ENCODE measurements at regions not wholly inside any gene's neighbourhood (a gene's known extent, or its start where the extent isn't known, plus 50 kb on each side); places are given as distances from the start of the nearest gene placed in this dataset.
"Not testable (repeated sequence)": the region's sequence is repeated elsewhere in the genome, so short reads cannot be mapped to it uniquely, and the experiment has no call there.

DNA sequence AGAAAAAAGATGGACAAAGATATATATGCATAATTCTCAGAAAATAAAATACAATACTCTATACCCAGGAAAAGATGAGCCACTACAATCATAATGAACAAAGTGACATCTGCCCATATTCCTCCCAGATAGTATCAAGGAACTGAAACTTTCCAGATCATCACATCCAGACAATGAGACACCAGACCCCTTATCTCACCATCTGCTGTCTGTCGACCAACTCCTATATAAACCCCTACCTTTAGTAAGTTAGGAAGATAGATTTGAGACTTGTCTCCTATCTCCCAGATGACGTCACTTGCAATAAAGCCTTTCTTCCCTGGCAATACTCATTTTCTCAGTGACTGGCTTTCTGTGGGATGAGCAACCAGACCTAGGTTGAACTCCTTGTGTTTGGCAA lies 1071.6 kb downstream of the PLOD2 start:
- no peak for DNase-seq

DNA sequence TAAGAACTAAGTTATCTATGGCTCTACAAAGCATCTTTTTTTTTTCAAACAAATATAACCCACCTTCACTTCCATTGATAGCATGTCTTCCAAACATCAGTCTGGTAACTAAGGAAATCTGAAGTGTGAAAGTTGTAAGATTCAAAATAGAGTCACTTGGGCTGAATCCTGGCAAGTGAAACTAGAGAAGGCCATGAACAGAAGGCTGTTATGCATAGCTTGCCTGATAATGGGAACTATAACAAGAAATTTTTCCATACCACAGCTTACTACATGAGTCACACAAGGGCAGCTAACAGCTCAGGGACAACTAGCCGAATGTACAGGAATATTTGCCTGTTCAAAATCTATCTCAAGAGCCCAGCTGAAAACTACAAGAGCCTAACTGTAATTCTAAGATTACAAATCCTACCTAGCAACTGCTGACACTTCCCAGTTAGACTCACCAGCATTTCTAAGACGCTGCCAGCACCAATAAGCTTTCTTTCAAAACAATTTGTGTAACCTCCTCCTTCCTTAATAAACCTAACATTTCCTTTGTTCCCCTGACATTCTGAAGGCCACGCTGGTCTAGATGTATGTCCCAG lies 1066.5 kb downstream of the PLOD2 start:
- DNase-seq: no peak

DNA sequence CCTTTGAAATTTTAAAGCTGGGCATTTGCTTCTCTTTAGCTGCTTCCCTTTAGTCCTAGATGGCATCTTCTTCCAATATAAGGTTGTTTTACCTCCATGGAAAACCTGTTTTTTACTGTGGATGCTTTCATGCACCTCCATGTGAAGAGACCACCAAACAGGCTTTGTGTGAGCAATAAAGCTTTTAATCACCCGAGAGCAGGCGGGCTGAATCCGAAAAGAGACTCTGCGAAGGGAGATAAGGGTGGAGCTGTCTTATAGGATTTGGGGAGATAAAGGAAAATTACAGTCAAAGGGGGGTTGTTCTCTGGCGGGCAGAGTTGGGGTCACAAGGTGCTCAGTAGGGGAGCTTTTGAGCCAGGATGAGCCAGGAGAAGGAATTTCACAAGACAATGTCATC lies 1049.8 kb downstream of the PLOD2 start:
- DNase-seq: not testable (repeated sequence)

DNA sequence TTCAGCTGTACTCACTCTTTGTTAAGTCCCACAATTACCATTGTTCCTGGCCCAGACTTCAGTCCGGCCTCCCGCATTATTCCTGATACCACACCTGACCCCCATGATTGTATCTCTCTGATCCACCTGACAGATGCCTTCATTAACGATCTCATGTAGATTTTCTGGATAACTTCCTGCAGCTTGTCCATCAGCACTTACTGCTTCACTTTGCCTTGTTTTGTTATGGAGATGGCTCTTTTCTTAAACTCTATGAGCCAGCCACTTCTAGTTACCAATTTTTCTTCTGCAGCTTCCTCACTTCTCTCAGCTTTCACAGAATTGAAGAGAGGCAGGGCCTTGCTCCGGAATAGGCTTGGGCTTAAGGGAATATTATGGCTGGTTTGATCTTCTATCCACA lies 1044.2 kb downstream of the PLOD2 start:
- no peak for DNase-seq

DNA sequence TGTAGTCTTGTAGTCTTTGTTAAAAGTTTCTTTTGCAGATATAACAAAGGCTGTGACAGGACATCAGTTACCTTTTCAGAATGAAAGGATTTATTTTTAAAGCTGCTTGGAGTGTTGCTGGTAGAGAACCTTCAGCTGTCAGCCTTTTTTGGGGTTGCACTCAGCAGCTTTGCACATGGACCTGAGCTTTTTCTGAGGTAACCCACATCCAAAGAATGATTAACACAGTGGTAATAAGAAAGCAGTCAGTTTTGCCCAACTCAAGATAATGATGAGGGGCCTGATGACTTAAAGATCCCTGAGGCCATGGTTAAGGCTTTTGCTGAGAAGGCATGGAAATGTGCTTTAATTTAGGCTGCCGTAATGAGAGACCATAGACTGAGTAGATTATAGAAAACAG lies 1042.7 kb downstream of the PLOD2 start:
- no peak for DNase-seq

DNA sequence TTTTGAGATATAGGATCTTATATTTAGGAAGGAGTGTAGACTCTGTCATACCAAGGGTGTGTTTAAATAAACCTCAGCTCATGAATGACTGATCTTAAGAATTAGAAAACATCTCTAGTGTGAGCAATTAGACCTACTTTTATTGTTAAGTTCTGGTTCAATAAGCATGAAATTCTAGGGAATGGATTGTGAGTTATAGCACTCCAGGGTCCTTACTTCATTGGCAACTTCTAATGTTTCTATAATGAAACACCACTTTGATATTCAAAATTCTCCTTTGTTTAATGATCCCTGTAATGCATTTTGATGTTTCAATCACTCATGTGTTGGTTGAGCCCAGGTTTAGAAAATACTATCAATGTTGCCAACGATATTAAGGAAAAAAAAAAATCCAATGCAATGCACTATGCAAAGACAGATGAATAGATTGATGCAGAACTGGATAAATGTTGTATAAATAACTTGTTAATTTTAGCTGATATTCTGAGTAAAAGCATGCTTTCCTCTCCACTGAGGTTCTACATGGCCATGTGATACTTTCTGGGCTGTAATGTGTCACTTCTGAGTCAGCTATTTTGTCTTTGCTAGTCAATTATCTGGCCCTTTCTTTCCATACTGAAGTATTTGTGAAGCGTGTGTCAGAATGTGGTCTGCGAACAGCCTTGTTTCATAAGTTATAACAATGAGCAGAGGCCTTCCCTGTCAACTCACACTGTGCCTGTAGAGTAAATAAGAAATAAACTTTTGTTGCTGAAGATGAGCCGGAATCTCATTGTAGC lies 1035.9 kb downstream of the PLOD2 start:
- no peak for DNase-seq

DNA sequence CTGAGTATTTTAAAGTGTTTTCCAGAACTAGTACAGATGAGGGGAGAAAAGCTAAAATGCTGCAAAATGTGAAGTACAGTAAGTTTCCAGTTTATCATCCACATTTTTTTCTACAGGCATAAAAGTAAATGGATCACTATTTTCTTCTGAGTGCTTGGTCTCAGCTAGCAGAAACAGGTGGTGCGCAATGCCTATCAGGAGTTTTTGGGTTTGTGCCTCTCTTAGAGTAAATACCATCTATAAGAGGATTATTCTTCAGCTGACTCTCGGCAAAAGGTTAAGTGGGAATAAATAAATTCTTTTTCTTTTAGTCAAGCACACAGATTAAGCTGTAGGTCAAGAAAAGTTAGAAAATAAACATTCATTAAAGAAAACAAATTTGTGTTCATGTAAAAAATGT lies 1027.7 kb downstream of the PLOD2 start:
- no peak for DNase-seq

DNA sequence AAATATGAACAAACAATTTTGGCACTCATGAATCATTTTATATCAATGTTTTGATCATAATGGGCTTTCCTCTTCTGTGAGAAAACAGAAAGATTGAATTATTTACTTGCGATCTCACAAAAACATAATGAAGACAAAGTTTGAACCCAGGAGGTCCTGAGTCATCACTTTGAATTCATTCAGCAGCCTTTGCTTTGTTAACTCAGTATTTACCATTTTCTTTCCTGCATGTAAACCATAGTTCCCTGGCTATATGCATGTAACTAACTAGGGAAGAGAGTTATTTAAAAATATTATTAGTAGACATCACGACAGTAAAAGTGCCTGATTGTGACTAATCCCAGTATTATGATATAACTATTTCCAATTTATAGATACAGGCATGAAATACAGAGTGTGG lies 1026.2 kb downstream of the PLOD2 start:
- no peak for DNase-seq

DNA sequence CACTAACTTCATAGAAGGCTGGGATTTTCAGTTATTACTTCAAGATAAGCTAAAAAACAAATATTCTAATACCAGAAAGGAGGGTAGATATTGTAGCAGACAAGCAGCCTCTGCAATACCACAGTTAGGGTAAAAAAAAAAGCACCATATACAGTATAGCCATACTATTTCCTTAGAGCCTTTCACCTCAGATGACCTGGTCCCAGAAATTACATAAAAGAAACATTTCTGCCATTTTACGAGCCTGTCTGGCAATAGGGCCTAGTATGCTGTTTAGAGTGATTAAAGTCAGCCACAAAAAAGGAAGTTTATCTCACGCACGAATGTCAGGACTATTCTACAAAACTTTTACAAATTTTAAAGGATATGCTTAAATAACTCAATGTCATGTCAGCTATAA lies 1016.6 kb downstream of the PLOD2 start:
- DNase-seq: no peak

DNA sequence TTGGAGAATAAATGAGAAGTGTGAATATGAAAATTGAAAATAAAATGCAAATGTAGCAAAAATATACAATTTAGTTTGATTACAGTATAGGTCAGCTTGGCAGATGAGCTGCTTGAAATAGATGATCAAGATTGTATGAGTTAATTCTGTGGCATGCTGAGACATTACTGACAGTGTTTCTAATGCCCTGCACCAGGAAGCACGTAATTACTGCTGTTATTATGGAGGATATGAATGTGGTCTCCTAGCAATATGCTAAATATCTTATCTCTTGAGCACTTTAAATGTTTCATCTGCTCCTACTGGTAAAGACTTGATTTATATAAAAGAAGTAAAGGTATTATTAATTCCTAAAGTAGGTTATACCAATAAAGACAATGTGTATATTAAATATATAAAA lies 1015.5 kb downstream of the PLOD2 start:
- no peak for DNase-seq

DNA sequence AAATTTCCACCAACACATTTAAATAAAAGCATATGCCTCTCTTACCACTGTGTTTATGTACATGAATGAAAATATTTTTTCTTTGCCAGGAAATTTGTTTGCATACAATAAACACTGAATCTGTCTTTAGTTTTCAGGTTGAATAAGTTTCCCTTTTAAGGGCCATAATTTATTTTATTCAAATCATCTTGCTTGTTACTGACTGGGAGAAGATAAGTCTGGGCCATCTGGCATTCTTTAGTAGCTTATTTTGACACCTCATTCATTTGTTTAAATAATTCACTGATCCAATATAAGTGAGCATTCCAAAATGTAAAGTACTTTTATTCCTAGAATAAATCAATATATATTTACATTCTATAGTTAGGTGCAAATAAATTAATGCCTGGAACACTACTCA lies 1001.3 kb downstream of the PLOD2 start:
- DNase-seq: no peak

DNA sequence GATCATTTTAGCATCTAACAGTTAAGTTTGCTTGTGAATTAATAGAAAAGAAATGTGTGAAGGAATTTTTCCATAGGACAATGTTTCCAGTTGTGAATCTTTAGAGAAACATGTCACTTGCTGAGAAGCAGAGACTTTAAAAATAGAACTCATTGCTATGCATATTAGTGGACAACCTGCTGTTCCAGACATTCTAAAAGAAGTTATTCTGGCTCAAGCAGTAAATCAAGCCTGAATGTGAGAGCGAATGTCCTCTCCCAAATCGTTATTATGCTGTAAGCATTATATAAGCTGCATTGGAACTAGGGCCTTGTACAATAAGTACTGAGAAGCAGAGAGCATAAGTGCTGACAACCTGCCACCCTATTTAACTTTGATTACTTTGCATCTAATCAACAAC lies 990.9 kb downstream of the PLOD2 start:
- no peak for DNase-seq

DNA sequence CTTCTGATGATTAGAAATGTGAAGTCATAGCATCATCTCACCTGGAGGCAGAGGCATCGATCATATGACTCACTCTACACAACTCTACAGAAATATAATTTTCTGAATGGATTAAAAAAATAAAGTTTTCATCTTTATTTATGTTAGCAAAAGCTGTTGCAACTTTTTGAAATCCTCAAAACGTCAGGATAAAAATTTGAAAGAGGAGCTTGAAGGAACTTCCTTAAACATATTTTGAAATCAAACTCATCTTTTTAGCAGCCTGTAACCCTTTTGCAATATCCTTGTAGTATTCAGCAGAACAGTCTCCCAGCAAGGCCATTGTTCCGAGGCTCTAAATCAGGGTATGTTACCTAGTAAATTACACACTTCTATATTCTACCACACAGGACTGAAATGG lies 985.4 kb downstream of the PLOD2 start:
- no peak for DNase-seq

DNA sequence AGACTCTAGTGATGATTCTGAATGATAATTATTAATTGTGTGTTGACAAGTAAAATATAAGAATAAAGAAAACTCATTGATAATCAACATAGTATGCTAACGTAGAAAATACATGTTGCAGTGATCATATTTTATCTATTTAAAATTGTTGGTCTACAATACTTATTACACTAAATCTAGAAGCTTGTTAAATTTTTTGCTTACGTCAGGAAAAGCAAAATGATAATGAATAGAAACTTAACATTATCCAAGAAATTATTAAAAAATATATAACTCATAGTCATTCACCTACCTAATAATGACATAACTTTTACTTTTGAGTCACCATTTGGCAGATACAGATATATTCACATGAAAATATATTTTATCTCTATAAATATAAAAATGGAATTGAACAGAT lies 984.1 kb downstream of the PLOD2 start:
- no peak for DNase-seq

DNA sequence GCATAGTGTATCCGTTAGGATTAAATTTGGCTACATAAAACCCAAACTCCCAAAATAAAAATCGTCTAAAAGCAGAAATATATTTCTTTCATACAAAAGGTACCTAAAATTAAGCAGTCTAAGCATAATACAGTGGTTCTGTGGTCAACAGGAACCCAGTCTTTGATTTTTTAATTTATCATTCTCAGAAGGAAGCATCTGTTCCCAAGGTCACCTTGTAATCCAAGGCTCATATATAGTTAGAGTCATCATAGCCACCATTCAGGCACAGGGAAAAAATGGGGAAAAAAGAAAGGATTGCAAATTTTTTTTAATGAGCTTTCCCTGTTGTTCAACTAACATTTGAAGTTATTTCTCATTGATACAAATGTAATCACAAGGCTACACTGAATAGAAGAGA lies 983.2 kb downstream of the PLOD2 start:
- DNase-seq: no peak

DNA sequence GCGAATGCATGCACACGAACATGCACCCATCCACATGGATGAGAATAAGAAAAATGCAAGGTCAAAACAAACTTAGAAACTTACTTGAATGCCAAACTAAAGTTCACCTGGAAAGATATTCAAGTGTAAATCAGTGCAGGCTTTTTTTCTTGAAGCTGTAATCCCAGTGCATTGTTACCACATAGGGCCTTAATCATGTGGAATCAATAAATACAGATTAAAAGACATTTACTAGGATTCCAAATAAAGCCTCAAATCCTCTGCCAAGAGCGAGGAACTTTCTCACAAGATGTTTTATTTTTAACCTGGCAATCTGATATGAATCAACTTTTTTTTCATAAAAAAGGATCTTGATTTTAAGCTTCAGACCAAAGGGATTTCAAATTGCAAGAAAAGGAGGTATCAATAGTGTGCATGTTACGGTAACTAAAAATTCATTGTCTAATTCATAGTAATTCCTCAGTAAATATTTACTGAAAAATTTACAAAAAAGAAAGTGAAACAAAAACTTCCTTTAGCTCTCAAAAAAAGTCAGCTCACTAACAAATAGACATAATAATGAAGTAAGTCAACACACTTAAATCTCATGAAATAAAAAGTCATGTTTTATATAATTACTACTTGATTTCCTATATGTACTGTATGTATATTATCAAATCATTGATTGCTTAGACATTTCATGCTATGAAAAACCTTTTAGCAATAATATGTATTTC lies 978.6 kb downstream of the PLOD2 start:
- no peak for DNase-seq

DNA sequence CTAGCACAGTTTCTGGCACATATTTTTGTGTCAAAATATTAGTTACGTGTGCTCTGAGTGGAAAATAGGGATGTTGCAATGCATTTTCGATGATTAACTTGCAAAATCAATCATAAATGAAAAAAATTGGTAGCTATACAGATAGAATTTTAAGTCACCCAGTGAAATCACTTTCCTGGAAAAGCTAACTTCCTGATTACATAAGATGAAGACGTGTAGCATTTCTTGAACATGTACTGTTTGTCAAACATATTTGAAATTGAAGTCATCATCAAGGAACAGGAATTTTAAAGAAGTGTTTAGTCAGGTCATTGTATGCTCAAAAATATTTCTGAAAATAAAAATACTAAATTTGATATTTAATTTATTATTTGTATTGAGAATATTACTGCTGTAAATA lies 977.7 kb downstream of the PLOD2 start:
- DNase-seq: no peak

DNA sequence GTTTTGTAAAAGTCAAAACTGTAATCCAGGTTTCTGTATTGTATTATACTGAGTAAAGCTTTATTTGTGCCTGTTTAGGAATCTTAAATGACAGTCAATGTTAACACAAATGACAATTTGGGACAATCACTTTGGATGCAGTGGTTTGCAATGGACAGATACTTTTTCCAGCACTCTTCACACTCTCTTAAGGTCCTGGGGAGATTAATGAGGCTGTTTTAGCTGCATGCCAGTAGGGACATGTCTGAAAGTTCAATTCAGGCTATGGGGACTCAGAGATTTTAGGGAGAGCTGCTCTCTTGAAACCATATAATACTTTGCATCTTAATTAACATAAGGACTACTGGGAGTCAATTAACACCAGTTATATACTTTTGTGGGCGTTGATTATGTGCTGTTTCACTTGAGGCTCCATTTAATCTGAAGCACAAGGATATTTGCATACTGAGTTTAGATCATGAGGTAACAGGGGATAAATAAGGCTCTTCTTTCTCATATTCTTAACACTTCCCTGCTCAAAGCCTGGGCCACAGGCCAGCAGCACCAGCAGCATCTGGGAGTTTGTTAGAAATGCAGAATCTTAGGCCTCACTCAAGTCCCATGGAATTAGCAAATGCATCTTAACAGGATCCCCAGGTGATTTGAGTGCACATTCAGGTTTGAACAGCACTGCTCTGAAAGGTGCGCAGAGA lies 972.8 kb downstream of the PLOD2 start:
- no peak for DNase-seq

DNA sequence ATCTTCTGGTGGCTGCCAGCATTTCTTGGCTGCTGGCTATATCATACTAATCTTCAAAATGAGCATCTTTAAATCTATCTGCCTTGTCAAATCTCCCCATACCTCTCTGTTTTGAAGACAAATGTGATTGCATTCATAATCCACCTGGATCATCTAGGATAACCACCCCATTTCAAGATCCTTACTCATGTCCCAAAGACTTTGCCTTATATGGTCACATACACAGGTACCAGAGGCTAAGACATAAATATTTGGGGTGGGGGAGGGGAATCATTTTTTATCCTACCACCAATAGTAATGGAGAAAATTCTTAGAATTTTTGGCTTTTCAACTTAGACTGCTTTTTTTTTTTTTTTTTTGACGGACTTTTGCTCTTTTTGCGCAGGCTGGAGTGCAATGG lies 970.8 kb downstream of the PLOD2 start:
- DNase-seq: no peak

DNA sequence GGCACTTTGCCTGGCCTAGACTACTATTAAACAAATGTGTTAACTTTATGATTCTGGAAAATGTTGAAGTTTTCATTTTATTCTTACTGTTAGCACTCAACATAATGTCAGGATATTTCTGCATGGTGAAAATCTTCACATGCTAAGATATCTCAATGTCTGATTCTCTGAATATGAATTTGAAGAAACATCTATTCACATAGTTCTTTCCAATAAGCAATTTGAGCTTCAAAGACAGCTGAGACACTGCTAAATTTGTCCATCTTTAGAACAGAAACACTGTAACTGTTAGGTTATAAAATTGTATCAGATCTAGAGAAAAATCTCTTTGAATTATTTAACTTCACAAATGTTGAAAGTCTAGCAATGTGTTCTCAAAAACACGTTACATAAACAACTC lies 970.2 kb downstream of the PLOD2 start:
- no peak for DNase-seq

DNA sequence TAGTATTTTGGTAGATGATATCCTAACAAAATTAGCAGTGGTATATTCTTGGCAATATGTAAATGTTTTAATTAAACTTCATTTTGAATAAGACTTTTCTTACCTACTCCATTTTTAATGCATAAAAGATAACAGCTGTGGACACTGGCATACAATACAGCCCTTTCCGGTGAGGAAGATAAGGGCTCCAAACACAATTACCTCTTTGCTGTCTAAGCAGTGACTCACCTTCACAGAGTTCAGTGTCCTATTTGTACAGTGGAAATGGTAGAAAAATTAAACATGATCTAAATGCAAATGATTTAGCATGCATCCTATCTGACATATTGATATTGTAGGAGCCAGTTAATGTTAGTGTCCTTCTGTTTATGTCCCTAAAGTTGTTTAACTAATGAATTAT lies 969.4 kb downstream of the PLOD2 start:
- DNase-seq: no peak

DNA sequence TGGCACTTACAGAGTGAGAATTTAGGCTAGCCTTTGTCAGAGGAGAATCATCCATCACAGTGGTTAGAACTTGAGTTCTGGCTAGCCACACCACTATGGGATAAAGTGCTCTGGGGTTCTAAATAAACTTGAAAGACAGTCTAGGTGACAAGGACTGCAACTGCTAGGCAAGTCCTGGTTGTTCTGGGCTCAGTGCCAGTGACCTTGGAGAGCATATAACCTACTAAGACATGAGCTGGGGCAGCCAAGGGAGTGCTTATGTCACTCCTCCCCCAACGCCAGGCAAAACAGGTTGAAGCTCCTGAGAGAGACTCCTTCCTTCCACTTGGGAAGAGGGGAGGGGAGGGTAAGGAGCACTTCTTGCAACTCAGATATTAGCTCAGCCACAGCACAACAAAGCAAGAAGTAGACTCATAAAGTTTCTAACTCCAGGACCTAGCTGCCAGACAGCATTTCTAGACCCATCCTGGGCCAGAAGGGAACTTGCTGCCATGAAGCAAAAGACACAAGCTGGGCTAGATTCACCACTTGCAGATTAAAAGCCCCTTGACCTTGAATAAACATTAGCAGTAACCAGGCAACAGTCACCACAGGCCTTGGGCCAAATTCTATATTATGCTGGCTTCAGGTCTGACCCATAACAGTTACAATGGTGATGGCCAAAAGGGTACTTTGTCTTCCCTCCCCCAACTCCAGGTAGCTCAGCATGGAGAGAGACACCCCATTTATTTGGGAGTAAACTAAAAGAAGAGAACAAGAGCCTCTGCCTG lies 963.7 kb downstream of the PLOD2 start:
- DNase-seq: no peak

DNA sequence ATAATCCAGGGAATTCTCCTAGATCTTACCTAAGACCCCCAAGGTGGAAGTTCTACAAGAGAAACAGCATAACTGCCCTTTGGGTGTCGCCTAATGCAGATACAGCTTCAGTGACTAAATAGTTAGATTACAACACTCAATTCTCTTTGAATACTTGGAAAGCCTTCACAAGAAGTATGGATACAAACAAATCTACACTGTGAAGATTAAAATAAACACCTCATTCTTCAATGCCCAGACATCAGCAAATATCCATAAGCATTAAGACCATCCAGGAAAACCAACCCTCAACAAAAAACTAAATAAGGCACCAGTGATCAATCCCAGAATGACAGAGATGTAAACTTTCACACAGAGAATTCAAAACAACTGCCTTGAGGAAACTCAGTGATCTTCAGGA lies 963.2 kb downstream of the PLOD2 start:
- DNase-seq: no peak

Data from activated CD4-positive, alpha-beta T cell treated with anti-CD3 and anti-CD28 coated beads, Interleukin-2, Interleukin-6, amounts not matched to agents 100 ng/mL and 50 ng/mL, durations not matched to agents 16 hours and 8 hours (primary cell).